GM04504 (cell line): ENCODE measurements at regions not wholly inside any gene's neighbourhood (a gene's known extent, or its start where the extent isn't known, plus 50 kb on each side); places are given as distances from the start of the nearest gene placed in this dataset.

Experiments used
- DNase-seq: peaks from one replicate; pipeline ENCODE4 v3.0.0-alpha.2; 2012; ENCODE audit warnings: low read depth

- no peak for DNase-seq
These were observed 86.8 kb upstream of the PARP11 start for GRCh38 chr12:3959799-3960560.

GRCh38 chr12:3958534-3958933 lies 85.3 kb upstream of the PARP11 start:
- DNase-seq, result no peak

- DNase-seq, result no peak
These were observed 78.4 kb upstream of the PARP11 start for GRCh38 chr12:3951380-3952135.

- DNase-seq, result no peak
These were observed 77.6 kb upstream of the PARP11 start for GRCh38 chr12:3950714-3951320.

- no peak for DNase-seq
These were observed 74.6 kb upstream of the PARP11 start for GRCh38 chr12:3947781-3948180.

GRCh38 chr12:3945671-3946070 lies 72.5 kb upstream of the PARP11 start:
- DNase-seq, result no peak

- no peak for DNase-seq
These were observed 71.4 kb upstream of the PARP11 start for GRCh38 chr12:3944620-3945019.

GRCh38 chr12:3938042-3938544 lies 64.9 kb upstream of the PARP11 start:
- DNase-seq, result no peak

GRCh38 chr12:3935078-3935477 lies 61.9 kb upstream of the PARP11 start:
- no peak for DNase-seq

- DNase-seq, result no peak
These were observed 60.6 kb upstream of the PARP11 start for GRCh38 chr12:3933819-3934192.

- DNase-seq, result no peak
These were observed 60.0 kb upstream of the PARP11 start for GRCh38 chr12:3933074-3933818.

GRCh38 chr12:3931776-3932175 lies 58.6 kb upstream of the PARP11 start:
- DNase-seq, result no peak

- DNase-seq, result no peak
These were observed 58.0 kb upstream of the PARP11 start for GRCh38 chr12:3931206-3931605.

GRCh38 chr12:3929875-3930615 lies 56.8 kb upstream of the PARP11 start:
- DNase-seq, result no peak

GRCh38 chr12:3928538-3929184 lies 55.5 kb upstream of the PARP11 start:
- no peak for DNase-seq

- DNase-seq, result no peak
These were observed 52.4 kb upstream of the PARP11 start for GRCh38 chr12:3925621-3926020.

GRCh38 chr12:3924761-3925160 lies 51.6 kb upstream of the PARP11 start:
- DNase-seq, result no peak

GRCh38 chr12:3923021-3923420 lies 49.8 kb upstream of the PARP11 start:
- DNase-seq, result no peak
